Ovary (tissue), 7 donors: ENCODE measurements at regions not wholly inside any gene's neighbourhood (a gene's known extent, or its start where the extent isn't known, plus 50 kb on each side); places are given as distances from the start of the nearest gene placed in this dataset.

Experiments used
- DNase-seq, 5 donors: peaks; one replicate each; pipeline ENCODE4 v3.0.0-alpha.2; 2019 to 2020
- H3K27ac ChIP-seq, 2 donors: fragments of 200-600 bp; one replicate each; pipeline versions ENCODE4 v1.5.1 to v1.8.0; 2019 to 2022
- H3K27me3 ChIP-seq: fragments of 200-600 bp; one replicate; pipeline ENCODE4 v1.8.0; 2022
- H3K36me3 ChIP-seq: fragments of 200-600 bp; sonication (generic); one replicate; pipeline ENCODE4 v1.5.1; 2019
- H3K4me1 ChIP-seq: one replicate; pipeline ENCODE4 v1.8.1; 2013; ENCODE audit warnings: mild to moderate bottlenecking, moderate library complexity; ENCODE audit not compliant: insufficient read depth
- H3K4me3 ChIP-seq: fragments of 200-600 bp; sonication (generic); one replicate; pipeline ENCODE4 v1.5.1; 2017
- H3K9me3 ChIP-seq, 2 donors: fragments of 200-600 bp in 1 of 2; sonication (generic) in 1 of 2; one replicate each; pipeline versions ENCODE4 v1.5.1 to v1.8.1; 2013 to 2019; ENCODE audit warnings: mild to moderate bottlenecking in 1 of 2, moderate library complexity in 1 of 2
- CTCF ChIP-seq, 3 donors: fragments of 450-650 bp in 2 of 3; fragments of 200-600 bp in 1 of 3; IDR thresholded peaks; one replicate each; pipeline versions ENCODE4 v1.5.1 to v1.8.0; 2016 to 2022; ENCODE audit warnings: antibody characterized with exemption in 3 of 3, mild to moderate bottlenecking in 1 of 3
- EP300 ChIP-seq: sonication (generic); formaldehyde crosslinking; IDR thresholded peaks from one replicate; pipeline ENCODE4 v1.6.1; 2017; ENCODE audit warnings: antibody characterized with exemption
- POLR2A ChIP-seq: fragments of 450-650 bp; IDR thresholded peaks from one replicate; pipeline ENCODE4 v1.6.1; 2017; ENCODE audit warnings: antibody characterized with exemption, mild to moderate bottlenecking, moderate library complexity
- WGBS, 3 donors: extraction: QIAGEN DNeasy Blood & Tissue Kit in 1 of 3; methylation state at CpG; one replicate each; pipeline versions ENCODE4 v1.1.5 to v1.1.7; 2013 to 2017; 5-methylcytosine and 5-hydroxymethylcytosine counted together
- intact Hi-C, 4 donors: fragments of 100-400 bp; cut with DNase I; formaldehyde crosslinking; loops; one replicate each; pipeline versions ENCODE4 v1.11.0 to v1.15.1; 2022 to 2023
- donor health status: DM: no; HTN: no; CAD: no; lungs with moderate emphysema.
- donor health status: DM: no; HTN: no; CAD: no.
- donor health status: Bipolar disorder and iron deficiency.
- donor health status: DM: no; HTN: no; CAD: no.
- donor health status: DM: yes; HTN: yes; CAD: no.

DNA sequence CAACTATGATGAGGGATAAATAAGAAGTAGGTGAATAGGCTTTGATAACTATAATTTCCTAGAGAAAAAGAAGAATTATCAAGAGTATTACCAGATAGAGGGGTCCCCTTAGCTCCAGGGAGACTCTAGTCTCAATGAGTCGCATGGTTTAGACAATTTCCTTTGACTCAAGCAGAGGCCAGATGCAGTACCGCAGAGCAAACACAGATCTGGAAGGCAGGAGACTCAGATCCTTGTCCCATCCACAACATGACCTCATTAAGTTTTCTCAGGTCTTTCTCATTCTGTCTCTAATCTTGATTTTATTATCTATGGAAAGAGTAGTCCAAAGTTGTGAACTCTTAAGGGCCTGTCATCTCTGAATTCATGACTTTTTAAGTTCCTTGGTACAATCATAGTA lies 987.9 kb downstream of the NTRK3 start:
- Histone ChIP-seq H3K27ac (no peak overlapping the region), H3K4me1 (no peaks in the 10 kb centered on the region), H3K36me3 (no peaks in the 10 kb centered on the region), H3K27me3 (no peaks in the 10 kb centered on the region), H3K9me3 (no peaks in the 10 kb centered on the region), H3K4me3 (no peak overlapping the region)
- WGBS, 3 donors, result 76 to 89% (median 88%) methylated on average over 2 of the region's 2 CpGs
- no peak for TF ChIP-seq EP300
- DNase-seq, result no peak
- intact Hi-C loops, result no loop called here

DNA sequence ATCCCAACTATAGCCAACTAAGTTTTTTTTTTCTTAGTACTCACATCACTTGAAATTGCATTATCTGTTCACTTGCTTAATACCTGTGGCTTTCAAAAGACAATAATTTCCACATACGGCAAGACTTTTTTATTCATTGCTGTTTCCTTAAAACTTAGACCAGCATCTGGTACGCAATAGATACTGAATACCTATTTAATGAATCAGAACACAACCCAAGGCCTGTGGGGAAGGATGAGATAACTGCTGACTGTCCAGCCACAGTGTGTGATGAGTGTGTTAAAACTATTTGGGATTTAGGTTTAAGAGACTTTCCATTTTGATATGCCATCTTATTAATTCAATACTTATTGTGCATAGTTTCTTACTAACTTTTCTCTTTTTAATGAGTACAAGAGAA lies 988.7 kb downstream of the NTRK3 start:
- intact Hi-C loops, result no loop called here
- 61 to 87% (median 83%) methylated on average over 2 of the region's 2 CpGs for WGBS, 3 donors
- Histone ChIP-seq H3K4me3 (no peak overlapping the region), H3K27ac (no peak overlapping the region), H3K36me3 (no peaks in the 10 kb centered on the region), H3K9me3 (no peaks in the 10 kb centered on the region), H3K27me3 (no peaks in the 10 kb centered on the region), H3K4me1 (no peaks in the 10 kb centered on the region)
- TF ChIP-seq POLR2A (no peak), EP300 (no peak), CTCF (IDR thresholded peaks at IDR 0.05) (no peak)
- DNase-seq, result no peak

- no peak overlapping the region for H3K27ac ChIP-seq
- no peaks in the 10 kb centered on the region for H3K36me3 ChIP-seq
- no peak for TF ChIP-seq EP300
- TF ChIP-seq POLR2A, result no peak
- no peak for TF ChIP-seq CTCF (IDR thresholded peaks at IDR 0.05)
- no peaks in the 10 kb centered on the region for H3K27me3 ChIP-seq
- H3K4me3 ChIP-seq, result no peak overlapping the region
- no peaks in the 10 kb centered on the region for H3K4me1 ChIP-seq
- H3K9me3 ChIP-seq, result no peaks in the 10 kb centered on the region
- intact Hi-C loops, result loop anchor here in 1 of 4 donors (5.0 kb wide), 1 partner anchor 1357 kb away; no protein-coding TSS in a partner anchor
- WGBS, 3 donors, result 27 to 31% (median 31%) methylated on average over 2 of the region's 2 CpGs
- no peak for DNase-seq
Observed at GRCh38 chr15:87263871-87264270, 992.7 kb downstream of the NTRK3 start.

GRCh38 chr15:87263296-87263695 lies 993.2 kb downstream of the NTRK3 start:
- no peak overlapping the region for H3K27ac ChIP-seq
- H3K4me1 ChIP-seq, result no peaks in the 10 kb centered on the region
- no peak for DNase-seq
- no peak overlapping the region for H3K4me3 ChIP-seq
- H3K36me3 ChIP-seq, result no peaks in the 10 kb centered on the region
- intact Hi-C loops, result loop anchor here in 1 of 4 donors (5.0 kb wide), 1 partner anchor 1356 kb away; no protein-coding TSS in a partner anchor
- no peaks in the 10 kb centered on the region for H3K27me3 ChIP-seq
- TF ChIP-seq EP300, result no peak
- TF ChIP-seq CTCF (IDR thresholded peaks at IDR 0.05), result no peak
- no peak for TF ChIP-seq POLR2A
- H3K9me3 ChIP-seq, result no peaks in the 10 kb centered on the region

DNA sequence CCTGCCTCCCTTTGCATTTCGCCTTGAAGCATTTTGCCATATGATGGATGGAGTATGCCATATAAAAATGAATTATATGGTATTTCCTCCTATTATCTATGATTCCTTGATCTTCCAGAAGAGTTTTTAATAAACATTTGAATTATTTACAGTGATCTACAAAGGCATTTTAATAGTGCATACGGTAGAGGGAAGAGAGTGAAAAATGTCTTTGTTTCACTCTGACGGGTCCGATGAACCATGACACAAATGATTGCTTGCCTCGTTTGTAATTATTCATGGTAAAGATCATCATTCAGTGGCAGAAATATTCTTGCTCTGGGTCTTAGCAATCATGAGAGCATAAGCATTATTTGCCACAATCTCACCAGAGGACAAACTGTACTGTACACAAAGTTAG lies 1010.9 kb downstream of the NTRK3 start:
- intact Hi-C loops, result no loop called here
- TF ChIP-seq EP300 (no peak), POLR2A (no peak), CTCF (IDR thresholded peaks at IDR 0.05) (no peak)
- Histone ChIP-seq H3K27ac (no peak overlapping the region), H3K27me3 (no peaks in the 10 kb centered on the region), H3K4me1 (no peaks in the 10 kb centered on the region), H3K9me3 (peaks cover 0 to 6% of the 10 kb centered on the region in 2 donors), H3K36me3 (no peaks in the 10 kb centered on the region), H3K4me3 (no peak overlapping the region)
- no peak for DNase-seq
- 16 to 42% (median 32%) methylated on average over 5 of the region's 5 CpGs for WGBS, 3 donors
